Endothelial cell of umbilical vein (primary cell): ENCODE measurements at regions not wholly inside any gene's neighbourhood (a gene's known extent, or its start where the extent isn't known, plus 50 kb on each side); places are given as distances from the start of the nearest gene placed in this dataset.

Experiments
- BruUV-seq: library from RNA; stranded (reverse); fragments of 400-500 nt; replicated peaks from 2 replicates; lab custom pipeline; 2021; lab: Mats Ljungman, UMichigan
- CTCF ChIA-PET: fragments of 300-600, 350-600 bp; sonication (Branson Sonifier 250); formaldehyde crosslinking; loops from one replicate; lab custom pipeline; 2021; ENCODE audit warnings: antibody characterized with exemption, inconsistent platforms; lab: Charles Lee
- POLR2A ChIA-PET: fragments of 300-600, 350-600 bp; sonication (Branson Sonifier 250); formaldehyde crosslinking; loops from one replicate; lab custom pipeline; 2021; ENCODE audit warnings: antibody characterized with exemption, inconsistent platforms; lab: Charles Lee
- DNase-seq: peaks from one replicate; pipeline ENCODE4 v3.0.0-alpha.2; 2011; ENCODE audit warnings: low read depth, low spot score
- FAIRE-seq: peaks from 2 replicates; lab custom pipeline; 2011; peaks lifted over from hg19 to GRCh38; lab: Jason Lieb, UNC
- H2AFZ ChIP-seq: 2 replicates; pipeline ENCODE4 v1.6.0; 2012; ENCODE audit warnings: low read depth, low read length, control low read depth, inconsistent platforms
- H3K27ac ChIP-seq: 2 replicates; pipeline ENCODE4 v1.5.1; 2011; ENCODE audit warnings: low read depth, mild to moderate bottlenecking, control low read depth, low read length, moderate library complexity; ENCODE audit not compliant: insufficient read depth
- H3K27me3 ChIP-seq, 2 experiments: 2 replicates each; pipeline versions ENCODE4 v1.6.0 to v1.6.1; 2011; ENCODE audit warnings: low read length in 2 of 2, mixed read lengths in 1 of 2; ENCODE audit not compliant: control insufficient read depth in 2 of 2, insufficient read depth in 2 of 2
- H3K36me3 ChIP-seq, 2 experiments: 2 replicates in 1 of 2; 3 replicates in 1 of 2; pipeline ENCODE4 v1.5.1; 2011; ENCODE audit warnings: low read length in 2 of 2, mild to moderate bottlenecking in 1 of 2, moderate library complexity in 1 of 2; ENCODE audit not compliant: control insufficient read depth in 2 of 2, insufficient read depth in 2 of 2; ENCODE audit errors: extremely low read depth in 1 of 2
- H3K4me1 ChIP-seq: 3 replicates; pipeline ENCODE4 v1.5.1; 2011; ENCODE audit warnings: mild to moderate bottlenecking, low read length; ENCODE audit not compliant: control insufficient read depth, insufficient read depth; ENCODE audit errors: extremely low read depth
- H3K4me2 ChIP-seq: 2 replicates; pipeline ENCODE4 v1.6.1; 2011; ENCODE audit warnings: low read length, control low read depth, mixed read lengths; ENCODE audit not compliant: insufficient read depth
- H3K4me3 ChIP-seq, 3 experiments: fragments of 200-600 bp in 1 of 3; sonication (generic), shearing (Covaris generic) in 1 of 3; replicated peaks in 1 of 3; 2 replicates each; pipeline ENCODE4 v1.5.1; 2011 to 2016; ENCODE audit warnings: control low read depth in 3 of 3, low read length in 3 of 3, mild to moderate bottlenecking in 2 of 3, inconsistent platforms in 1 of 3, low read depth in 1 of 3, moderate library complexity in 1 of 3; ENCODE audit not compliant: insufficient read depth in 1 of 3
- H3K79me2 ChIP-seq: 2 replicates; pipeline ENCODE4 v1.6.0; 2012; ENCODE audit warnings: low read length, inconsistent platforms; ENCODE audit not compliant: control insufficient read depth, insufficient read depth
- H3K9ac ChIP-seq: replicated peaks from 2 replicates; pipeline ENCODE3; 2011; ENCODE audit warnings: low read length, control low read depth; ENCODE audit not compliant: insufficient read depth; ENCODE audit errors: extremely low read depth
- H3K9me1 ChIP-seq: replicated peaks from 3 replicates; pipeline ENCODE4 v1.6.0; 2011; ENCODE audit warnings: mild to moderate bottlenecking, low read length; ENCODE audit not compliant: control insufficient read depth, insufficient read depth; ENCODE audit errors: extremely low read depth
- H3K9me3 ChIP-seq: replicated peaks from 2 replicates; pipeline ENCODE4 v1.5.1; 2012; ENCODE audit warnings: low read length, inconsistent platforms; ENCODE audit not compliant: control insufficient read depth, insufficient read depth
- H4K20me1 ChIP-seq: replicated peaks from 2 replicates; pipeline ENCODE3; 2011; ENCODE audit warnings: mild to moderate bottlenecking, low read length; ENCODE audit not compliant: control insufficient read depth, insufficient read depth; ENCODE audit errors: extremely low read depth
- CTCF ChIP-seq, 2 donors: IDR thresholded peaks; 1 replicate in 1 of 2; 2 replicates in 1 of 2; pipeline ENCODE4 v1.5.1; 2011; ENCODE audit warnings: low read length in 2 of 2, mild to moderate bottlenecking in 2 of 2, moderate library complexity in 2 of 2, control low read depth in 1 of 2, inconsistent platforms in 1 of 2, low read depth in 1 of 2; ENCODE audit not compliant: insufficient read depth in 1 of 2; ENCODE audit errors: extremely low read depth in 1 of 2
- EZH2 ChIP-seq: IDR thresholded peaks from 2 replicates; pipeline ENCODE4 v1.6.1; 2012; ENCODE audit warnings: borderline replicate concordance, low read depth, mild to moderate bottlenecking, moderate library complexity, low read length, inconsistent platforms; ENCODE audit not compliant: severe bottlenecking
- FOS ChIP-seq: IDR thresholded peaks from 2 replicates; pipeline ENCODE4 v1.6.1; 2011; ENCODE audit warnings: mild to moderate bottlenecking, low read length, moderate library complexity, borderline replicate concordance; ENCODE audit not compliant: insufficient read depth
- GATA2 ChIP-seq: IDR thresholded peaks from 2 replicates; pipeline ENCODE4 v1.7.0; 2011; ENCODE audit warnings: low read depth, mild to moderate bottlenecking, moderate library complexity, mixed read lengths, low read length; ENCODE audit not compliant: insufficient read length, insufficient read depth
- JUN ChIP-seq: IDR thresholded peaks from 2 replicates; pipeline ENCODE4 v1.6.1; 2011; ENCODE audit warnings: borderline replicate concordance, low read depth; ENCODE audit not compliant: insufficient read length, insufficient read depth
- MAX ChIP-seq: IDR thresholded peaks from 2 replicates; pipeline ENCODE4 v1.6.1; 2011; ENCODE audit not compliant: insufficient read depth, insufficient read length
- MYC ChIP-seq: IDR thresholded peaks from one replicate; pipeline ENCODE4 v1.6.1; 2011; ENCODE audit warnings: mild to moderate bottlenecking, low read depth, low read length
- POLR2A ChIP-seq: IDR thresholded peaks from 2 replicates; pipeline ENCODE4 v1.6.1; 2012; ENCODE audit warnings: low read depth, mild to moderate bottlenecking, control low read depth, low read length
- POLR2AphosphoS5 ChIP-seq: IDR thresholded peaks from 2 replicates; pipeline ENCODE4 v1.6.1; 2012; ENCODE audit warnings: low read depth, mild to moderate bottlenecking, control low read depth, low read length, moderate library complexity; ENCODE audit not compliant: insufficient read depth
- dilution Hi-C: fragments of 300-500 bp; cut with MboI; formaldehyde crosslinking; loops from one replicate; pipeline ENCODE4 v1.15.0; 2019; ENCODE audit warnings: low sequenced_read_pairs; ENCODE audit not compliant: extremely low pct_ligation_motif_present
- intact Hi-C: fragments of 100-400 bp; cut with micrococcal nuclease; formaldehyde crosslinking; loops from one replicate; pipeline ENCODE4 v1.10.0; 2022

- no peaks in the 10 kb centered on the region for H3K27me3 ChIP-seq
- DNase-seq (no peak), FAIRE-seq (no peak)
- no peak overlapping the region for H2AFZ ChIP-seq
- ChIA-PET POLR2A (no interaction called here), CTCF (no interaction called here)
- dilution Hi-C loops (no loop called here), intact Hi-C loops (no loop called here)
- no peaks in the 10 kb centered on the region for H3K36me3 ChIP-seq
- no peaks in the 10 kb centered on the region for H3K79me2 ChIP-seq
- no peaks in the 10 kb centered on the region for H3K4me1 ChIP-seq
- H3K27ac ChIP-seq = no peak overlapping the region
- no peaks in the 10 kb centered on the region for H3K9me3 ChIP-seq
- TF ChIP-seq GATA2 = no peak
- TF ChIP-seq CTCF (IDR thresholded peaks at IDR 0.05; ENCODE audit: extremely low read depth in 1 of 2, insufficient read depth in 1 of 2, low read depth in 1 of 2, low read length in 2 of 2) = no peak
- TF ChIP-seq MYC = no peak
- no peak for TF ChIP-seq POLR2AphosphoS5
- no peak for TF ChIP-seq EZH2
- no peak for TF ChIP-seq FOS
- no peak for TF ChIP-seq MAX
- no peak for TF ChIP-seq POLR2A
- TF ChIP-seq JUN = no peak
- no peak overlapping the region for H3K4me2 ChIP-seq
- no TSS peak for BruUV-seq
- no peak overlapping the region for H3K9ac ChIP-seq
- H3K4me3 ChIP-seq = no peak overlapping the region
- H4K20me1 ChIP-seq = no peaks in the 10 kb centered on the region
- no peaks in the 10 kb centered on the region for H3K9me1 ChIP-seq
Observed at GRCh38 chr10:42961796-42962109, 115.1 kb upstream of the RET start.
